HG03378 (cell line): ENCODE measurements at regions not wholly inside any gene's neighbourhood (a gene's known extent, or its start where the extent isn't known, plus 50 kb on each side); places are given as distances from the start of the nearest gene placed in this dataset.

Experiments
- ATAC-seq: cut with Tn5 transposase; IDR thresholded peaks from one replicate; pipeline ENCODE4 v1.9.1; 2021; ENCODE audit warnings: mild to moderate bottlenecking, moderate library complexity; ENCODE audit not compliant: unreplicated experiment

GRCh38 chr12:132439333-132439904, 50.5 kb upstream of the FBRSL1 start:
- no peak for ATAC-seq

GRCh38 chr12:132438726-132439125, 51.2 kb upstream of the FBRSL1 start:
- ATAC-seq = no peak

GRCh38 chr12:132437943-132438700, 51.8 kb upstream of the FBRSL1 start:
- ATAC-seq = no peak

GRCh38 chr12:132437252-132437932, 52.6 kb upstream of the FBRSL1 start:
- no peak for ATAC-seq

- ATAC-seq = no peak
These were observed 53.1 kb upstream of the FBRSL1 start for GRCh38 chr12:132436791-132437251.

- no peak for ATAC-seq
These were observed 54.3 kb upstream of the FBRSL1 start for GRCh38 chr12:132435486-132436187.

GRCh38 chr12:132433641-132434395, 56.1 kb upstream of the FBRSL1 start:
- no peak for ATAC-seq

- no peak for ATAC-seq
These were observed 57.0 kb upstream of the FBRSL1 start for GRCh38 chr12:132432721-132433577.

- ATAC-seq = no peak
These were observed 57.7 kb upstream of the FBRSL1 start for GRCh38 chr12:132432126-132432705.

GRCh38 chr12:132430838-132431774, 58.8 kb upstream of the FBRSL1 start:
- ATAC-seq = no peak

- no peak for ATAC-seq
These were observed 59.9 kb upstream of the FBRSL1 start for GRCh38 chr12:132429946-132430643.

GRCh38 chr12:132429602-132429945, 60.4 kb upstream of the FBRSL1 start:
- no peak for ATAC-seq

- ATAC-seq = no peak
These were observed 60.9 kb upstream of the FBRSL1 start for GRCh38 chr12:132428936-132429601.

- no peak for ATAC-seq
These were observed 61.7 kb upstream of the FBRSL1 start for GRCh38 chr12:132427999-132428935.

GRCh38 chr12:132427174-132427768, 62.7 kb upstream of the FBRSL1 start:
- ATAC-seq = no peak
